Gastroesophageal sphincter (tissue), 4 donors: ENCODE measurements at regions not wholly inside any gene's neighbourhood (a gene's known extent, or its start where the extent isn't known, plus 50 kb on each side); places are given as distances from the start of the nearest gene placed in this dataset.

Source experiments
- ATAC-seq: fragments of 150-250 bp; one replicate; pipeline ENCODE4 v1.9.1; 2016; ENCODE audit warnings: mild to moderate bottlenecking, moderate library complexity
- H3K27ac ChIP-seq, 4 donors: fragments of 200-600 bp; sonication (generic) in 3 of 4; 1 replicate in 3 of 4; 2 replicates in 1 of 4; pipeline ENCODE4 v1.5.1; 2016 to 2019
- H3K27me3 ChIP-seq: fragments of 200-600 bp; sonication (generic); one replicate; pipeline ENCODE4 v1.5.1; 2019
- H3K36me3 ChIP-seq, 2 donors: fragments of 200-600 bp; sonication (generic); one replicate each; pipeline ENCODE4 v1.5.1; 2019; ENCODE audit warnings: control low read depth in 1 of 2
- H3K4me1 ChIP-seq, 3 donors: fragments of 200-600 bp; sonication (generic); 1 replicate in 2 of 3; 2 replicates in 1 of 3; pipeline ENCODE4 v1.5.1; 2016 to 2019; ENCODE audit warnings: control low read depth in 2 of 3
- H3K4me3 ChIP-seq, 2 donors: fragments of 200-600 bp; sonication (generic); one replicate each; pipeline ENCODE4 v1.5.1; 2019; ENCODE audit warnings: mild to moderate bottlenecking in 1 of 2, moderate library complexity in 1 of 2
- H3K9me3 ChIP-seq, 3 donors: fragments of 200-600 bp; sonication (generic); one replicate each; pipeline ENCODE4 v1.5.1; 2017 to 2019; ENCODE audit warnings: control low read depth in 2 of 3
- EP300 ChIP-seq: sonication (generic); formaldehyde crosslinking; IDR thresholded peaks from one replicate; pipeline ENCODE4 v1.6.1; 2017; ENCODE audit warnings: antibody characterized with exemption, mild to moderate bottlenecking
- POLR2A ChIP-seq, 2 donors: fragments of 450-650 bp; IDR thresholded peaks; one replicate each; pipeline ENCODE4 v1.6.1; 2017; ENCODE audit warnings: antibody characterized with exemption in 2 of 2, mild to moderate bottlenecking in 2 of 2, moderate library complexity in 1 of 2
- POLR2AphosphoS5 ChIP-seq: sonication (generic); formaldehyde crosslinking; IDR thresholded peaks from one replicate; pipeline ENCODE4 v1.6.1; 2017; ENCODE audit warnings: antibody characterized with exemption
- WGBS, 2 donors: methylation state at CpG; one replicate each; pipeline ENCODE4 v1.1.5; 2018; ENCODE audit warnings: low coverage in 1 of 2; 5-methylcytosine and 5-hydroxymethylcytosine counted together
- TF ChIP-seq, protein P1 (sequence below), 4 experiments: fragments of 200-600 bp in 2 of 4; fragments of 450-650 bp in 2 of 4; sonication (generic) in 1 of 4; IDR thresholded peaks; one replicate each; pipeline ENCODE4 v1.5.1; 2017 to 2019; ENCODE audit warnings: antibody characterized with exemption in 4 of 4, mild to moderate bottlenecking in 2 of 4, moderate library complexity in 2 of 4

DNA sequence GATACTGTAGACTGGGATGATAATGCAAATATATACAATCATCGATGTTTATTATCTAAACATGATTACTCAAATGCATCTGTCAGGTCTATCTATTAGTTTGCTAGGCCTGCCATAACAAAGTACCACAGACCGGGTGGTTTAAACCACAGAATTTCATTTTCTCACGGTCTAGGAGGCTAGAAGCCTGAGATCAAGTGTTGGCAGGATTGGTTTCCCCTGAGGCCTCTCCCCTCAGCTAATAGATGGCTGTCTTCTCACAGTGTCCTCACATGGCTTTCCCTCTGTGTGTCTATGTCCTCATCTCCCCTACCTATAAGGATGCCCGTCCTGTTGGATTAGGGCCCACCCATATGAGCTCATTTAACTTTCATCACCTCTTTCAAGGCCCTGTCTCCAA lies 512.6 kb upstream of the SLC35B3 start:
- ATAC-seq: peak; percentile 16
- Histone ChIP-seq H3K36me3 (no peaks in the 10 kb centered on the region), H3K27ac (no peak overlapping the region), H3K4me3 (no peak overlapping the region), H3K9me3 (no peaks in the 10 kb centered on the region), H3K27me3 (no peaks in the 10 kb centered on the region), H3K4me1 (no peaks in the 10 kb centered on the region)
- TF ChIP-seq POLR2AphosphoS5: no peak
- TF ChIP-seq, protein P1, sequence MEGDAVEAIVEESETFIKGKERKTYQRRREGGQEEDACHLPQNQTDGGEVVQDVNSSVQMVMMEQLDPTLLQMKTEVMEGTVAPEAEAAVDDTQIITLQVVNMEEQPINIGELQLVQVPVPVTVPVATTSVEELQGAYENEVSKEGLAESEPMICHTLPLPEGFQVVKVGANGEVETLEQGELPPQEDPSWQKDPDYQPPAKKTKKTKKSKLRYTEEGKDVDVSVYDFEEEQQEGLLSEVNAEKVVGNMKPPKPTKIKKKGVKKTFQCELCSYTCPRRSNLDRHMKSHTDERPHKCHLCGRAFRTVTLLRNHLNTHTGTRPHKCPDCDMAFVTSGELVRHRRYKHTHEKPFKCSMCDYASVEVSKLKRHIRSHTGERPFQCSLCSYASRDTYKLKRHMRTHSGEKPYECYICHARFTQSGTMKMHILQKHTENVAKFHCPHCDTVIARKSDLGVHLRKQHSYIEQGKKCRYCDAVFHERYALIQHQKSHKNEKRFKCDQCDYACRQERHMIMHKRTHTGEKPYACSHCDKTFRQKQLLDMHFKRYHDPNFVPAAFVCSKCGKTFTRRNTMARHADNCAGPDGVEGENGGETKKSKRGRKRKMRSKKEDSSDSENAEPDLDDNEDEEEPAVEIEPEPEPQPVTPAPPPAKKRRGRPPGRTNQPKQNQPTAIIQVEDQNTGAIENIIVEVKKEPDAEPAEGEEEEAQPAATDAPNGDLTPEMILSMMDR (IDR thresholded peaks at IDR 0.05): no peak
- no peak for TF ChIP-seq EP300
- no peak for TF ChIP-seq POLR2A (IDR thresholded peaks at IDR 0.05)
- 12 to 44% methylated on average over 4 of the region's 4 CpGs for WGBS, 2 donors

DNA sequence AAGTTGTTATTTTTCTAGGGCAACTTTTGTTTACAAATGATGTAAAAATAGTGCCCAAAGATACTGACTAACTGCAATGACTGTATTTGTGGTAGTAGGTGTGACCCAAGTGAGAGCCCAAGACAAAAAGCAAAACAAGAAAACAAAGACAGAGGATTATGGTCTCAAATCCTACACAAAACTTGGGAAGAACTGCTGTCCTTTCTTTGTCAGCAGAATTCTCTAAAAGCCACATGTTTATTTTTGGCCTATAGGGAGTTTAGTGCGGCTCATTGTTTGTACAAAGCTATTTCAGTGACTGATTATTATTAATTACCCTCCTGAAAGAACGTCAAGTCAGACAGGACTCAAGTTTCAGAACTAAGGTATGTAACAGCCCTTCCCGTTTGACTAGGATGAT lies 509.2 kb upstream of the SLC35B3 start:
- 17 to 40% methylated on average over 3 of the region's 3 CpGs for WGBS, 2 donors
- Histone ChIP-seq H3K9me3 (no peaks in the 10 kb centered on the region), H3K27me3 (no peaks in the 10 kb centered on the region), H3K4me1 (no peaks in the 10 kb centered on the region), H3K4me3 (no peak overlapping the region), H3K36me3 (no peaks in the 10 kb centered on the region), H3K27ac (no peak overlapping the region)
- no peak for TF ChIP-seq EP300
- TF ChIP-seq POLR2AphosphoS5: no peak
- no peak for TF ChIP-seq POLR2A (IDR thresholded peaks at IDR 0.05)
- TF ChIP-seq, protein P1 (IDR thresholded peaks at IDR 0.05): no peak
- no peak for ATAC-seq

DNA sequence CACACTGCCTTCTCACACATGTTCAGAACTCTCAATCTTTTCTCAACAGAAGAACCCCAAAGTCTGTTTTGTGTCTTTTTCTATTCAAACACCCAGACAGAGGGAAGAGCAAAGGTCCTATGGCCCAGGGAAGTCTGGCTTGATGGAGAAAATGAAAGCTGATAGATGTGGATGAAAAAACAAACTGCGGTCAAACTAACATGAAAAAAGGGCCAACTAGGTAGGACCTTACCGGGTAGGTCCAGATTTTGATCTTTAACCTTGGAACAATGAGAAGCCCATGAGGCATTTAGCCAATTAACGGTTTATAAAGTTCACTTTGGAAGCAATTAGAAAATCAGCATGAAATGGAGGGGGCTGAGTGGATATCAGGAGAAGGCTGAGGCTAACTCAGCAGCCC lies 507.7 kb upstream of the SLC35B3 start:
- Histone ChIP-seq H3K9me3 (no peaks in the 10 kb centered on the region), H3K27me3 (no peaks in the 10 kb centered on the region), H3K27ac (no peak overlapping the region), H3K4me3 (no peak overlapping the region), H3K36me3 (no peaks in the 10 kb centered on the region), H3K4me1 (no peaks in the 10 kb centered on the region)
- WGBS, 2 donors: 74 to 82% methylated on average over 3 of the region's 3 CpGs
- no peak for ATAC-seq
- TF ChIP-seq POLR2AphosphoS5 (no peak), POLR2A (IDR thresholded peaks at IDR 0.05) (no peak), EP300 (no peak)
- TF ChIP-seq, protein P1 (IDR thresholded peaks at IDR 0.05): no peak

DNA sequence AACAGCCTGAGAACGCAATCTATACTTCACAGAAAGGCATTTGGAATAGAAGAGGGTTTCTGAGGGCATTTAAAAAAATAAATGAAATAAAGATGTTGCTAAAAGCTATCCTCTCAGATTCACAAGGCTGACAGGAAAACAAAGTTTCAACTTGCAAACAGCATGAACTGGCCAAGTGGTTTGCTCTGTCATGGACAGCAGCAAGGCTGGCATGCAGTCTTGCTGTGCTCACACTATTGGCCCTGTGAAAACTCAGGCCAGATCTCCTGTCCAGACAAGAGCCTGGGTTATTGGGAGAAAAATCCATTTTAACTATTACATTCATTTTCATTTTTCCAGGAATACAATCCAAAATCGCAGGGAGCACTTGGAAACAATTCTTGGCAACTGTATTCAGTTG lies 506.2 kb upstream of the SLC35B3 start:
- Histone ChIP-seq H3K27me3 (peaks cover 4% of the 10 kb centered on the region), H3K36me3 (no peaks in the 10 kb centered on the region), H3K27ac (no peak overlapping the region), H3K4me1 (no peaks in the 10 kb centered on the region), H3K9me3 (no peaks in the 10 kb centered on the region), H3K4me3 (no peak overlapping the region)
- no peak for ATAC-seq
- TF ChIP-seq POLR2AphosphoS5: no peak
- TF ChIP-seq POLR2A (IDR thresholded peaks at IDR 0.05): no peak
- TF ChIP-seq, protein P1 (IDR thresholded peaks at IDR 0.05): no peak
- TF ChIP-seq EP300: no peak
- 51 to 56% methylated on average over 2 of the region's 2 CpGs for WGBS, 2 donors

DNA sequence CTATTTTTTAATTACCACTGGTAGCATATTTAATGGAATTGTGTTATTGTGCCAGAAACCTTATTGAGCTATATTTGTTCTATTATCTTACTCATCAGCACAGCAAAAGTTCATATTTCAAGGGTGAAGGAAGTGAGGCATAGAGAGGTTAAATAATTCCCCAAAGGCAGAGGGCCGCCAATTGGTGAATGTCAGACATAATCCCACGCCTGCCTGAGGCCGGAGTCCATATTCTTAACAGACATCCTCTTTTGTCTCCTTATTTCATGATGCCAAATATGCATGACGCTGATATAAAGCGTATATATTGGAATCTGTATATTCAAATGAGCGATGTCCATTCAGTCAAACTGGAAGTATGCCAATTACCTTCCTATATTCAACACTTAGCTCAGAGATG lies 505.0 kb upstream of the SLC35B3 start:
- H3K9me3 ChIP-seq: no peaks in the 10 kb centered on the region
- no peak for TF ChIP-seq EP300
- no peak for TF ChIP-seq POLR2A (IDR thresholded peaks at IDR 0.05)
- TF ChIP-seq POLR2AphosphoS5: no peak
- TF ChIP-seq, protein P1 (IDR thresholded peaks at IDR 0.05): no peak
- H3K4me3 ChIP-seq: no peak overlapping the region
- WGBS, 2 donors: 38 to 69% methylated on average over 6 of the region's 6 CpGs
- no peaks in the 10 kb centered on the region for H3K36me3 ChIP-seq
- H3K27ac ChIP-seq: no peak overlapping the region
- ATAC-seq: no peak
- peaks cover 4% of the 10 kb centered on the region for H3K27me3 ChIP-seq
- no peaks in the 10 kb centered on the region for H3K4me1 ChIP-seq
